SK-N-SH treated with all-trans-retinoic acid at 6 μM for 48 hours (cell line): ENCODE measurements at regions not wholly inside any gene's neighbourhood (a gene's known extent, or its start where the extent isn't known, plus 50 kb on each side); places are given as distances from the start of the nearest gene placed in this dataset.

Experiments used
- CSDC2 ChIP-seq: fragments of 250-450 bp; sonication (Bioruptor Pico); IDR thresholded peaks from 2 replicates; pipeline ENCODE4 v1.5.0; 2020; ENCODE audit warnings: mild to moderate bottlenecking, moderate library complexity
- ZFP3 ChIP-seq: fragments of 250-450 bp; sonication (Bioruptor Pico); IDR thresholded peaks from 2 replicates; pipeline ENCODE4 v1.5.0; 2020; ENCODE audit warnings: mild to moderate bottlenecking, moderate library complexity
- ZFP30 ChIP-seq: fragments of 450-650 bp; formaldehyde crosslinking; IDR thresholded peaks from 2 replicates; pipeline ENCODE4 v1.5.0; 2022; ENCODE audit warnings: mild to moderate bottlenecking, moderate library complexity
- TF ChIP-seq, protein P1 (sequence below): fragments of 250-450 bp; sonication (Bioruptor Pico); IDR thresholded peaks from 2 replicates; pipeline ENCODE4 v1.8.0; 2020; ENCODE audit warnings: mild to moderate bottlenecking, moderate library complexity, borderline replicate concordance

DNA sequence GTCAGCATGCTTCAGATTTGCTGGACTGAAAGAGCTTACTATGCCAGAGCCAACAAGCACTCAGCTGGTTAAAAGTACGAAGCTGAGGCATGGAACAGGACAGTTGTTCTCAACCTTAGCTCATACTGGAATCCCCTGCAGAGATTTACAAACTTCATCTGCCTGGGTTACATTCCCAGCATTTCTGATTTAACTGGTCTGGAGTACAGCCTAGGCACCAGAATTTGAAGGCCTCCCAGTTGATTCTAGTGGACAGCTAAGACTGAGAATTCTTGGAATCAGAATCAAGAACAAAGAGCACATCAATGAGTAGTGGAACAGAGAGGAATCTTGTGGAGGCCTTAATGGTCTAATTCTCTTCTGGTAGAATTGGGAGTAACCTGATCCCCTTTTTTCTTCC lies 298.2 kb upstream of the NXPH2 start:
- TF ChIP-seq, protein P1, sequence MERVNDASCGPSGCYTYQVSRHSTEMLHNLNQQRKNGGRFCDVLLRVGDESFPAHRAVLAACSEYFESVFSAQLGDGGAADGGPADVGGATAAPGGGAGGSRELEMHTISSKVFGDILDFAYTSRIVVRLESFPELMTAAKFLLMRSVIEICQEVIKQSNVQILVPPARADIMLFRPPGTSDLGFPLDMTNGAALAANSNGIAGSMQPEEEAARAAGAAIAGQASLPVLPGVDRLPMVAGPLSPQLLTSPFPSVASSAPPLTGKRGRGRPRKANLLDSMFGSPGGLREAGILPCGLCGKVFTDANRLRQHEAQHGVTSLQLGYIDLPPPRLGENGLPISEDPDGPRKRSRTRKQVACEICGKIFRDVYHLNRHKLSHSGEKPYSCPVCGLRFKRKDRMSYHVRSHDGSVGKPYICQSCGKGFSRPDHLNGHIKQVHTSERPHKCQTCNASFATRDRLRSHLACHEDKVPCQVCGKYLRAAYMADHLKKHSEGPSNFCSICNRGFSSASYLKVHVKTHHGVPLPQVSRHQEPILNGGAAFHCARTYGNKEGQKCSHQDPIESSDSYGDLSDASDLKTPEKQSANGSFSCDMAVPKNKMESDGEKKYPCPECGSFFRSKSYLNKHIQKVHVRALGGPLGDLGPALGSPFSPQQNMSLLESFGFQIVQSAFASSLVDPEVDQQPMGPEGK (CRISPR knock-in tag) = no peak
- TF ChIP-seq ZFP3 (CRISPR knock-in tag) (no peak), ZFP30 (CRISPR knock-in tag) (no peak), CSDC2 (CRISPR knock-in tag) (no peak)
